T-cell (primary cell): ENCODE measurements at regions not wholly inside any gene's neighbourhood (a gene's known extent, or its start where the extent isn't known, plus 50 kb on each side); places are given as distances from the start of the nearest gene placed in this dataset.

Experiments
- ATAC-seq, 4 experiments: fragments of 200-7000 bp in 3 of 4; fragments of 150-1000 bp in 1 of 4; cut with Tn5 transposase; replicated peaks in 1 of 4; 1 replicate in 3 of 4; 2 replicates in 1 of 4; pipeline ENCODE4 v1.10.0; 2021; ENCODE audit warnings: moderate library complexity in 3 of 4, mild to moderate bottlenecking in 2 of 4, moderate number of reproducible peaks in 1 of 4
- CTCF ChIA-PET, 2 donors: fragments of 300-600 bp; sonication (Branson Sonifier 250); formaldehyde crosslinking; loops; one replicate each; lab custom pipeline; 2022; ENCODE audit warnings: antibody characterized with exemption in 2 of 2; lab: Charles Lee
- POLR2A ChIA-PET, 2 donors: fragments of 300-600 bp; sonication (Branson Sonifier 250); formaldehyde crosslinking; loops; one replicate each; lab custom pipeline; 2022; ENCODE audit warnings: antibody characterized with exemption in 2 of 2; lab: Charles Lee
- DNase-seq, 35 experiments: peaks; one replicate each; pipeline versions ENCODE4 v3.0.0 to v3.0.0-alpha.2; 2013 to 2023
- H3K27ac ChIP-seq: one replicate; pipeline ENCODE4 v1.5.1; 2013; ENCODE audit warnings: low read length
- H3K27me3 ChIP-seq, 2 experiments: replicated peaks in 1 of 2; 1 replicate in 1 of 2; 2 replicates in 1 of 2; pipeline versions ENCODE4 v1.6.1 to v1.7.0; 2013; ENCODE audit warnings: low read length in 1 of 2, mixed read lengths in 1 of 2; ENCODE audit not compliant: control insufficient read depth in 2 of 2, insufficient read depth in 2 of 2; ENCODE audit errors: extremely low read depth in 1 of 2
- H3K36me3 ChIP-seq, 2 donors: 1 replicate in 1 of 2; 2 replicates in 1 of 2; pipeline versions ENCODE4 v1.6.1 to v1.7.0; 2013; ENCODE audit warnings: low read length in 1 of 2; ENCODE audit not compliant: control insufficient read depth in 2 of 2, insufficient read depth in 1 of 2; ENCODE audit errors: extremely low read depth in 1 of 2
- H3K4me1 ChIP-seq, 2 experiments: 1 replicate in 1 of 2; 2 replicates in 1 of 2; pipeline versions ENCODE4 v1.6.1 to v1.7.0; 2013; ENCODE audit warnings: low read length in 2 of 2, mixed read lengths in 1 of 2; ENCODE audit not compliant: insufficient read depth in 2 of 2, control insufficient read depth in 1 of 2; ENCODE audit errors: extremely low read depth in 1 of 2
- H3K4me3 ChIP-seq, 2 donors: 1 replicate in 1 of 2; 2 replicates in 1 of 2; pipeline versions ENCODE4 v1.5.1 to v1.7.0; 2013; ENCODE audit warnings: mild to moderate bottlenecking in 2 of 2, low read length in 1 of 2, moderate library complexity in 1 of 2; ENCODE audit not compliant: control insufficient read depth in 1 of 2; ENCODE audit errors: extremely low read depth in 1 of 2
- H3K9me3 ChIP-seq: 2 replicates; pipeline ENCODE4 v1.7.0; 2013
- H3K27ac Mint-ChIP-seq, 2 donors: one replicate each; pipeline ENCODE4 v1.8.0; 2020 to 2021; ENCODE audit warnings: mild to moderate bottlenecking in 2 of 2, mixed read lengths in 2 of 2
- H3K27me3 Mint-ChIP-seq, 2 donors: one replicate each; pipeline ENCODE4 v1.8.0; 2021 to 2022; ENCODE audit warnings: mixed read lengths in 2 of 2
- H3K36me3 Mint-ChIP-seq: one replicate; pipeline ENCODE4 v1.8.0; 2021; ENCODE audit warnings: mixed read lengths
- H3K4me1 Mint-ChIP-seq, 3 donors: one replicate each; pipeline ENCODE4 v1.8.0; 2020 to 2022; ENCODE audit warnings: mixed read lengths in 3 of 3, mild to moderate bottlenecking in 1 of 3
- H3K4me3 Mint-ChIP-seq, 3 donors: one replicate each; pipeline ENCODE4 v1.8.0; 2020 to 2022; ENCODE audit warnings: mild to moderate bottlenecking in 3 of 3, mixed read lengths in 3 of 3, moderate library complexity in 3 of 3
- H3K9me3 Mint-ChIP-seq, 3 donors: one replicate each; pipeline ENCODE4 v1.8.0; 2020 to 2022; ENCODE audit warnings: mixed read lengths in 3 of 3
- WGBS: methylation state at CpG from one replicate; pipeline ENCODE4 v1.1.5; 2013; ENCODE audit warnings: missing lambda C conversion rate; ENCODE audit not compliant: insufficient coverage; 5-methylcytosine and 5-hydroxymethylcytosine counted together

DNA sequence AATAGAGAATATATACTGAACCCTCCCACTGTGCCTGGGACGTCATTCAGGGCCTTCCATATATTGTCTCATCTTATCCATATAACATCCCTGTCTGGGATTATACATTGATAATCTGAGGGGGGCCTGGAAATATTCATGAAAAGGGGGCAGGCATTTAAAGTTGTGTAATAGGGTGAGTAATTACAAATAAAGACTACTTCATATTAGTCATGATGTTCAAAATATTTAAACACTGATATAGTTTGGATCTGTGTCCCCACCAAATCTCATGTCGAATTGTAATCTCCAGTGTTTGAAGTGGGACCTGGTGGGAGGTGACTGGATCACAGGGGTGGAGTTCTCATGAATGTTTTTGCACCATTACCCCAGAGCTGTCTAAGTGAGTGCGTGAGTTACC, 97.8 kb downstream of the AQP9 start:
- no peaks in the 10 kb centered on the region for H3K9me3 Mint-ChIP-seq
- Histone ChIP-seq H3K27me3 (peaks cover 0 to 6% of the 10 kb centered on the region in 2 experiments), H3K36me3 (no peaks in the 10 kb centered on the region), H3K9me3 (no peaks in the 10 kb centered on the region), H3K4me1 (no peaks in the 10 kb centered on the region), H3K4me3 (no peak overlapping the region), H3K27ac (no peak overlapping the region)
- no CpG with 5 or more reads among the region's 3 CpGs for WGBS
- H3K4me1 Mint-ChIP-seq = no peaks in the 10 kb centered on the region
- POLR2A ChIA-PET = no interaction called here
- H3K4me3 Mint-ChIP-seq = no peak overlapping the region
- DNase-seq (no peak), ATAC-seq (no peak)
- peaks cover 0 to 1% of the 10 kb centered on the region in 2 donors for H3K27me3 Mint-ChIP-seq
- CTCF ChIA-PET = no interaction called here
- no peak overlapping the region for H3K27ac Mint-ChIP-seq
- no peaks in the 10 kb centered on the region for H3K36me3 Mint-ChIP-seq

GRCh38 chr15:58240191-58240932, 102.2 kb downstream of the AQP9 start:
- peaks cover 0 to 3% of the 10 kb centered on the region in 2 experiments for H3K27me3 ChIP-seq
- H3K27ac Mint-ChIP-seq = no peak overlapping the region
- no peaks in the 10 kb centered on the region for H3K36me3 Mint-ChIP-seq
- no peak overlapping the region for H3K4me3 Mint-ChIP-seq
- WGBS = 90% methylated on average over 7 of the region's 9 CpGs
- peaks cover 0 to 2% of the 10 kb centered on the region in 2 donors for H3K27me3 Mint-ChIP-seq
- CTCF ChIA-PET = no interaction called here
- no peaks in the 10 kb centered on the region for H3K36me3 ChIP-seq
- ATAC-seq (no peak), DNase-seq (no peak)
- H3K4me3 ChIP-seq = no peak overlapping the region
- H3K9me3 ChIP-seq = no peaks in the 10 kb centered on the region
- POLR2A ChIA-PET = no interaction called here
- H3K9me3 Mint-ChIP-seq = no peaks in the 10 kb centered on the region
- H3K27ac ChIP-seq = no peak overlapping the region
- H3K4me1 Mint-ChIP-seq = peaks cover 0 to 3% (median 0%) of the 10 kb centered on the region in 3 donors
- no peaks in the 10 kb centered on the region for H3K4me1 ChIP-seq

DNA sequence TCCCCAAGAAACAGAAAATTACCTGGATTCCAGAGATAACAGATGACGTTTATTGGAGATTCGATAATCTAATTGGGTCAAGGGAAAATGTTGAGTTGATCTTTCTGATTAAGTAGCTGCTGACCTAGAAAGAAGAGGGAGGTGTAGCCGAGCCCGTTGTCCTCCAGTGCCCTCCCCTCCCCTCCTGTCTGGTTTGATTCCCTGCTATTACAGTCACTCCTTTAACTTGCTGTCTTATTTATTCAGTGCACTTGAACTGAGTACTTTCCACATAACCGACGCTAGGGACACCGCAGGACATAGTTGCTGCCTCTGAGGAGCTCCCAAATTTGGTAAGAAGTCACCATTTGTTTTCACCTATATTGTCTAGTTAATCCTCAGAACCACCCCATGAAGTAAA, 103.7 kb downstream of the AQP9 start:
- Histone ChIP-seq H3K27ac (no peak overlapping the region), H3K4me1 (no peaks in the 10 kb centered on the region), H3K36me3 (no peaks in the 10 kb centered on the region), H3K27me3 (peaks cover 0 to 6% of the 10 kb centered on the region in 2 experiments), H3K4me3 (no peak overlapping the region), H3K9me3 (no peaks in the 10 kb centered on the region)
- Mint-ChIP-seq H3K27me3 (peaks cover 0 to 3% of the 10 kb centered on the region in 2 donors), H3K4me3 (no peak overlapping the region), H3K27ac (no peak overlapping the region), H3K4me1 (peaks cover 0 to 14% (median 0%) of the 10 kb centered on the region in 3 donors), H3K9me3 (no peaks in the 10 kb centered on the region), H3K36me3 (no peaks in the 10 kb centered on the region)
- WGBS = 92% methylated on average over 3 of the region's 7 CpGs
- ChIA-PET POLR2A (interaction anchor here in 1 of 2 donors (0.6 kb wide), 1 partner anchor 686 kb away, joined by 3 read pairs; no protein-coding TSS in a partner anchor), CTCF (interaction anchor here in 1 of 2 donors (0.5 kb wide), 1 partner anchor 39 kb away, joined by 3 read pairs; no protein-coding TSS in a partner anchor)
- DNase-seq (no peak), ATAC-seq (no peak)

- Mint-ChIP-seq H3K9me3 (no peaks in the 10 kb centered on the region), H3K4me1 (peaks cover 0 to 14% (median 0%) of the 10 kb centered on the region in 3 donors), H3K27ac (no peak overlapping the region), H3K36me3 (no peaks in the 10 kb centered on the region), H3K4me3 (no peak overlapping the region), H3K27me3 (peaks cover 0 to 3% of the 10 kb centered on the region in 2 donors)
- H3K27ac ChIP-seq = no peak overlapping the region
- H3K4me1 ChIP-seq = no peaks in the 10 kb centered on the region
- ChIA-PET CTCF (no interaction called here), POLR2A (interaction anchor here in 1 of 2 donors (0.6 kb wide), 1 partner anchor 30 kb away, joined by 4 read pairs; no protein-coding TSS in a partner anchor)
- DNase-seq (no peak), ATAC-seq (no peak)
- peaks cover 0 to 6% of the 10 kb centered on the region in 2 experiments for H3K27me3 ChIP-seq
- no peak overlapping the region for H3K4me3 ChIP-seq
- WGBS = 68% methylated on average over 4 of the region's 7 CpGs
- H3K36me3 ChIP-seq = no peaks in the 10 kb centered on the region
- no peaks in the 10 kb centered on the region for H3K9me3 ChIP-seq
Measured at GRCh38 chr15:58243070-58243469, 104.9 kb downstream of the AQP9 start.

DNA sequence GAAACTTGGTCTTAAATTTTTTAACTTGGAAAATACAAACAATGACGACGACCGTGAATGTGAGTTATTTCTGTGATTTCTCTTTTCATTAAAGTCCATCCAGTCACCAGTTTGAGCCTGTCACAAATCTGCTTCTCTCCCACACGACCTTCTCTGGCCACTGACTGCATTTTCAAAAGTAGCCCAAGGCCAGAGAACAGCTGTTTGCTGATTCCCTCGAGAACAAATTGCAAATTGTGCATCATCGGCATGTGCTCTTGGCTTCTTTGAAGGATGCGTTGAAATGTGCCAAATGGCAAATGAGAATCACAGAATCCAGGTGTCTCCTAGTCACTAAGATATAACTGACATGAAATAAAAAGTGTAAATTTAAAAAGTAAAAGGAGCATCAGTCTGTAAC, 106.4 kb downstream of the AQP9 start:
- H3K4me1 ChIP-seq = peaks cover 0 to 4% of the 10 kb centered on the region in 2 experiments
- no peaks in the 10 kb centered on the region for H3K36me3 ChIP-seq
- ATAC-seq (no peak), DNase-seq (no peak)
- peaks cover 0 to 3% of the 10 kb centered on the region in 2 donors for H3K27me3 Mint-ChIP-seq
- POLR2A ChIA-PET = no interaction called here
- H3K27ac Mint-ChIP-seq = no peak overlapping the region
- H3K9me3 Mint-ChIP-seq = no peaks in the 10 kb centered on the region
- H3K4me1 Mint-ChIP-seq = peaks cover 3 to 18% (median 5%) of the 10 kb centered on the region in 3 donors
- 64% methylated on average over 3 of the region's 7 CpGs for WGBS
- peaks cover 0 to 6% of the 10 kb centered on the region in 2 experiments for H3K27me3 ChIP-seq
- CTCF ChIA-PET = interaction anchor here in 1 of 2 donors (1.2 kb wide), 1 partner anchor 17 kb away, joined by 3 read pairs; no protein-coding TSS in a partner anchor
- no peak overlapping the region for H3K4me3 Mint-ChIP-seq
- H3K9me3 ChIP-seq = no peaks in the 10 kb centered on the region
- H3K4me3 ChIP-seq = no peak overlapping the region
- H3K36me3 Mint-ChIP-seq = no peaks in the 10 kb centered on the region
- no peak overlapping the region for H3K27ac ChIP-seq

GRCh38 chr15:58246041-58246440, 107.9 kb downstream of the AQP9 start:
- peaks cover under 1 to 10% of the 10 kb centered on the region in 2 experiments for H3K4me1 ChIP-seq
- POLR2A ChIA-PET = no interaction called here
- no peak overlapping the region for H3K27ac ChIP-seq
- H3K9me3 ChIP-seq = no peaks in the 10 kb centered on the region
- no peaks in the 10 kb centered on the region for H3K36me3 Mint-ChIP-seq
- H3K4me3 ChIP-seq = no peak overlapping the region
- no peaks in the 10 kb centered on the region for H3K36me3 ChIP-seq
- no peaks in the 10 kb centered on the region for H3K9me3 Mint-ChIP-seq
- ATAC-seq (no peak), DNase-seq (no peak)
- WGBS = 85% methylated on average over 2 of the region's 3 CpGs
- peaks cover 0 to 3% of the 10 kb centered on the region in 2 experiments for H3K27me3 ChIP-seq
- H3K27ac Mint-ChIP-seq = no peak overlapping the region
- peaks cover 15 to 31% (median 19%) of the 10 kb centered on the region in 3 donors for H3K4me1 Mint-ChIP-seq
- CTCF ChIA-PET = no interaction called here
- H3K27me3 Mint-ChIP-seq = peaks cover 0 to 3% of the 10 kb centered on the region in 2 donors
- no peak overlapping the region for H3K4me3 Mint-ChIP-seq
